Tibial artery (tissue), 4 donors: ENCODE measurements at regions not wholly inside any gene's neighbourhood (a gene's known extent, or its start where the extent isn't known, plus 50 kb on each side); places are given as distances from the start of the nearest gene placed in this dataset.

Experiments
- DNase-seq, 2 donors: peaks; one replicate each; pipeline ENCODE4 v3.0.0-alpha.2; 2019
- H3K27ac ChIP-seq, 2 donors: fragments of 200-600 bp; sonication (generic) in 1 of 2; 1 replicate in 1 of 2; 2 replicates in 1 of 2; pipeline ENCODE4 v1.5.1; 2018 to 2019; ENCODE audit warnings: mild to moderate bottlenecking in 1 of 2
- H3K27me3 ChIP-seq, 2 donors: fragments of 200-600 bp; sonication (generic) in 1 of 2; one replicate each; pipeline versions ENCODE4 v1.5.1 to v1.6.0; 2016 to 2019
- H3K36me3 ChIP-seq, 3 donors: fragments of 200-600 bp; sonication (generic) in 2 of 3; one replicate each; pipeline ENCODE4 v1.5.1; 2016 to 2019; ENCODE audit warnings: mild to moderate bottlenecking in 2 of 3
- H3K4me1 ChIP-seq, 4 donors: fragments of 200-600 bp; sonication (generic) in 2 of 4; 1 replicate in 3 of 4; 2 replicates in 1 of 4; pipeline ENCODE4 v1.5.1; 2016 to 2019
- H3K4me3 ChIP-seq, 2 donors: fragments of 200-600 bp; sonication (generic) in 1 of 2; 1 replicate in 1 of 2; 2 replicates in 1 of 2; pipeline ENCODE4 v1.5.1; 2018 to 2019; ENCODE audit warnings: mild to moderate bottlenecking in 2 of 2
- H3K9me3 ChIP-seq, 3 donors: fragments of 200-600 bp; sonication (generic) in 1 of 3; one replicate each; pipeline ENCODE4 v1.5.1; 2016 to 2019
- CTCF ChIP-seq, 2 experiments: fragments of 200-600 bp in 1 of 2; fragments of 450-650 bp in 1 of 2; IDR thresholded peaks; one replicate each; pipeline ENCODE4 v1.5.1; 2017 to 2019; ENCODE audit warnings: antibody characterized with exemption in 2 of 2, mild to moderate bottlenecking in 1 of 2, moderate library complexity in 1 of 2
- intact Hi-C: fragments of 100-400 bp; cut with DNase I; formaldehyde crosslinking; loops from one replicate; pipeline ENCODE4 v1.15.0; 2023; ENCODE audit warnings: low total_unique reads

DNA sequence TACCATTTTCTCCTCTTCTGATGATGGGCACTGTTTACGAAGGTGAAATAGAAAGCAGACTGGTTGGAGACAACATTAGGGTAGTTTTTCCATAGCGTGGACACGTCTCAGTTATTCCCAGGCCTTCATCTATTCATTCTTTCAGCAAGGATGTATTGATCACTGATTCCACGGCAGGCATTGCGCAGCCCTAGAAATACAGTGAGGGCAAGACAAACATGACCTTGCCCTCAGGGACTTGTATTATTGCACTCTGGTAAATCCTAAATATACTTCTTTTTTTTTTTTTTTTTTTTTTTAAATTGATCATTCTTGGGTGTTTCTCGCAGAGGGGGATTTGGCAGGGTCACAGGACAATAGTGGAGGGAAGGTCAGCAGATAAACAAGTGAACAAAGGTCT, 167.3 kb upstream of the SPRED2 start:
- Histone ChIP-seq H3K4me3 (no peak overlapping the region), H3K27ac (no peak overlapping the region), H3K4me1 (peaks cover 0 to 24% (median 14%) of the 10 kb centered on the region in 4 donors), H3K36me3 (no peaks in the 10 kb centered on the region), H3K27me3 (no peaks in the 10 kb centered on the region), H3K9me3 (peaks cover 0 to 1% (median 0%) of the 10 kb centered on the region in 3 donors)
- no peak for TF ChIP-seq CTCF (IDR thresholded peaks at IDR 0.05)
- intact Hi-C loops: no loop called here
- DNase-seq: no peak

- Histone ChIP-seq H3K4me1 (peaks cover 0 to 17% (median 7%) of the 10 kb centered on the region in 4 donors), H3K36me3 (no peaks in the 10 kb centered on the region), H3K9me3 (peaks cover 0 to 6% (median 0%) of the 10 kb centered on the region in 3 donors), H3K27me3 (no peaks in the 10 kb centered on the region), H3K4me3 (no peak overlapping the region), H3K27ac (no peak overlapping the region)
- DNase-seq: no peak
- TF ChIP-seq CTCF (IDR thresholded peaks at IDR 0.05): no peak
- intact Hi-C loops: no loop called here
Observed at GRCh38 chr2:65598996-65599395, 166.6 kb upstream of the SPRED2 start.

DNA sequence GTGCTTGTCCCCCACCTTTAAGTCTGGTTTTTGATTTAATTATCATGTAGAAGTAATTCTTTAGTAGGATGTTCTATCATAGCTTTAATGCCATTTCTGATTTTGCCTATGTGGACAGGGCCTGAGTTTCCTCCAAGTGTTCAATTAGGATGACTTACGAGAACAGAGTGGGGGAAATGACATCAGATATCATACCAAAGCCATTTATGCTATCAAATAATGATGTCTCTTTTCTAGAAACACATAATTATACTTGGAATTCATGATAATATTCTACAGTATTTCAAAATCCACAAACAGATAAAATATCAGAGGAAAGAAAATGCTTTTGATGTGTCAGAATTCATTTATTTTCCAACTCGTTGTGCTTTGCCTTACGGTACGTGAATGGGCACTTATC, 165.9 kb upstream of the SPRED2 start:
- Histone ChIP-seq H3K9me3 (peaks cover 0 to 6% (median 0%) of the 10 kb centered on the region in 3 donors), H3K27me3 (no peaks in the 10 kb centered on the region), H3K27ac (no peak overlapping the region), H3K4me1 (peaks cover 0 to 9% (median 2%) of the 10 kb centered on the region in 4 donors), H3K4me3 (no peak overlapping the region), H3K36me3 (no peaks in the 10 kb centered on the region)
- no peak for DNase-seq
- TF ChIP-seq CTCF (IDR thresholded peaks at IDR 0.05): no peak
- intact Hi-C loops: no loop called here

DNA sequence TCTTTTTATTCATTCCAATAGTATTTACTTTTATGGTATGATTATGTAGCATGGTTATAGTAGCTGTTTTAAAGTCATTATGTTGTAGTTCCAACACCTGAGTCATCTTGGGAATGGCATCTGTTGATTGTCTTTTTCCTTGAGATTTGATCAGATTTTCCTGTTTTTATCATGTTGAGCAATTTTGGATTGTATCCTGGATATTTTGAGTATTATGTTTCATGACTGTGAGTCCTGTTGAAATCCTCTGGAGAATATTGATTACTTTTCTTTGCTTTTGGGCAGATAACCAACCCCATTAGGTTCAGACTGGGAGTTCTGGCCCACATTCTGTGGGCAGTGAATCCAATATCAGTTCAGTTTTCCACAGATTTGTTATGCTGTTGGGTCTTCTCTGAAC, 163.2 kb upstream of the SPRED2 start:
- TF ChIP-seq CTCF (IDR thresholded peaks at IDR 0.05): no peak
- Histone ChIP-seq H3K27ac (no peak overlapping the region), H3K4me3 (no peak overlapping the region), H3K9me3 (peaks cover 0 to 6% (median 0%) of the 10 kb centered on the region in 3 donors), H3K4me1 (no peaks in the 10 kb centered on the region), H3K27me3 (no peaks in the 10 kb centered on the region), H3K36me3 (no peaks in the 10 kb centered on the region)
- DNase-seq: no peak
- intact Hi-C loops: no loop called here

- intact Hi-C loops: no loop called here
Observed at GRCh38 chr2:65594150-65594549, 161.8 kb upstream of the SPRED2 start.

More at GRCh38 chr2:65594150-65594549, 161.8 kb upstream of the SPRED2 start:
- H3K4me1 ChIP-seq: no peaks in the 10 kb centered on the region
- no peak overlapping the region for H3K27ac ChIP-seq
- no peak for DNase-seq
- no peaks in the 10 kb centered on the region for H3K36me3 ChIP-seq
- H3K27me3 ChIP-seq: no peaks in the 10 kb centered on the region
- no peak overlapping the region for H3K4me3 ChIP-seq
- no peak for TF ChIP-seq CTCF (IDR thresholded peaks at IDR 0.05)
- H3K9me3 ChIP-seq: peaks cover 0 to 6% (median 0%) of the 10 kb centered on the region in 3 donors
